ENCODE measurements at regions not wholly inside any gene's neighbourhood (a gene's known extent, or its start where the extent isn't known, plus 50 kb on each side); places are given as distances from the start of the nearest gene placed in this dataset.
A peak's percentile ranks its signal among the peaks of the same experiment; 100 is the strongest.
"Not testable (repeated sequence)": the region's sequence is repeated elsewhere in the genome, so short reads cannot be mapped to it uniquely, and the experiment has no call there.

DNA sequence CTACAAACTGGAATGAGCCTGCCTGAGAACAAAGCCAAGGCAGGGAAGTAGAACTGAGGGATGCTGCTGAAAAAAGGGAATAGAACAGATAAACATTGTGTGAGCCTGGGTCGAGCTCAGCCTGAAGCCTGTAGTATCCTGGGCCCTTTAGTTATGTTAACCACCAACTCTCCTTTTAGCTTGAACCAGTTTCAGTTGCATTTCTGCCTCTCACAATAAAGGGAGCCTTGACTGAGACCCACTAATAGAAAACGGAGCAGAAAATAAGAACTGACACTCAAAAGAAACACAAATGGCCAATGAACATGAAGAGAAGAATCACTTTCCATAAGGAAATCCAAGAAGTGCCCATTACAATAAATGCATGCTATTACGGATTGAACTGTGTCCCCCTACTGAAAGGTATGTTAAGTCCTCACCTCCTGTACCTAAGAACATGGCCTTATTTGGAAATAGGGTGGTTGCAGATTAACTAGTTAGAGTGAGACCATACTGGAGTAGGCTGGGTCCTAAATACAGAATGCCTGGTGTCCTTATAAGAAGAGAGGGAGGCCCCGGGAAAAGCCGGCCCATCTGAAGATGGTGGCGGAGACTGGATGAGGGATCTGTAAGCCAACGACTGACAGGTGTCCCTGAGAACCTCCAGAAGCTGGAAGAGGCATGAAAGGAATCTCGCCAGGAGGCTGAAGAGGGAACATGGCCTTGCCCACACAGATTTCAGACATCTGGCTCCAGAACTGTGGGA, 4423.0 kb upstream of the TPTE start:
- not testable (repeated sequence) for H3K4me1 ChIP-seq; H3K36me3 ChIP-seq; H3K27me3 ChIP-seq; DNase-seq; H3K27ac ChIP-seq; H3K9me3 ChIP-seq (replicated peaks); H3K4me3 ChIP-seq

DNA sequence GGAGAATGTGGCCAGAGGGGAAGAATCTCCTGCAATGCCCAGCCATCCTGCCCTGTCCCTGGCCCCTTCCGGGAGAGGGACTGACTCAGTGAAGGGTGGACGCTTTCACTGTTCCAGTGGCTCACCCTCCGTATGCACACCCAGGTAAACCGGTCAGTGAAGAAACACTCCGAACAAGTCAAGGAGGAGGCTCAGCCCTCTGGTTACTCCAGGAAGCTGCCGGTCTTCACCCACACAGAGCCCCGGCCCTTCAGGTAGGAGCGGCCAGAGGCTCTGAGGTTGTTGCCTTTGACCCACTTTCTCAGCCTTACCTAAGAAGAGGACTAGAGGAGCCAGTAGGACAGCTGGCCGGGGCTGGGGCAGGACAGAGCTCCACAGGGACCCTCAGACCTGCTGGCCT, 4419.8 kb upstream of the TPTE start:
- H3K9me3 ChIP-seq (replicated peaks); DNase-seq; H3K4me1 ChIP-seq; H3K27me3 ChIP-seq; H3K36me3 ChIP-seq; H3K27ac ChIP-seq; H3K4me3 ChIP-seq: not testable (repeated sequence)

- H3K27ac ChIP-seq; DNase-seq; H3K36me3 ChIP-seq; H3K4me3 ChIP-seq; H3K27me3 ChIP-seq; H3K9me3 ChIP-seq (replicated peaks); H3K4me1 ChIP-seq: not testable (repeated sequence)
Measured at GRCh38 chr21:6104546-6104945, 4416.8 kb upstream of the TPTE start.

DNA sequence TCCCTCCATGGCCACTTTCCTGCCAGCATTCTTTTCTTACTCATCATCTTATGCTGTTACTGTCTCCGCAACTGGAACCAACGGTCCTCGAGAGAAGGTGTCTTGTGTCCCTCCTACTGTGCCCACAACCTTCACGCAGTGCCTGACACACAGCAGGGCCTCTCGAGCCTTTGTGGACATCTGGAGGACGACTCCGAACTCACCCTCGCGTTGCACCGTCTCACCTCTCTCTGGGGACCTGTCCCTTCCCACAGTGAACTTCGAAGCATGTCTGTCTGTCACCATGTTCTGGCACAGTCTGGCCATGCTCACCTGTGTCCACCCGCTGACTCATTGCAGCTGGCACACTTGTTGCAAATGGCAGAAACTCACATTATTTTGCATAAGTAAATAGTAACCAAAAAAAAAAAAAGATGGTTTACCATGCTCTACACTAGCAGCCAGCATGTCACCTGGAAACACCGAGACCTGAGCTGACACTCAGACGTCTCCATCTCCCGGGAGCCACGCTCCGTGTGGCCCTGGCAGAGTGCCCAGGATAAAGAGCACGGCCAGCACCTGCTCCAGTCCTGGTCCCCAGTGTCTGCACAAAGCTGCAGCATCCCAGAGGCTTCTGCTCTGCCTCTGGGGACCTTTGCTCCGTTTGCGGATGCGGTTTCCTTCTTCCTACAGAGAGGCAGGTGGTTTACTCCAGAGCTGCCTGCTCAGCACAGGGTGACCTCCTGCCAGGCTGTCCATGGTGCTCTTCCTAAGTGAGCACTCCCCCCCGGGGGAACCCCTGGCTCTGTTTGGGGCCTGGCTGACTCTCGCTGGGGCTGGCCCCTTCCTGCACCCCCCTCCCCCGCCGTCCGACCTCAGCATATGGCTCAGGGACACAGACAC, 4414.5 kb upstream of the TPTE start:
- H3K36me3 ChIP-seq; H3K4me3 ChIP-seq; H3K9me3 ChIP-seq (replicated peaks); H3K27me3 ChIP-seq; H3K27ac ChIP-seq; H3K4me1 ChIP-seq: not testable (repeated sequence)
- peak in 1 of 2 experiments; percentile 40 for DNase-seq

DNA sequence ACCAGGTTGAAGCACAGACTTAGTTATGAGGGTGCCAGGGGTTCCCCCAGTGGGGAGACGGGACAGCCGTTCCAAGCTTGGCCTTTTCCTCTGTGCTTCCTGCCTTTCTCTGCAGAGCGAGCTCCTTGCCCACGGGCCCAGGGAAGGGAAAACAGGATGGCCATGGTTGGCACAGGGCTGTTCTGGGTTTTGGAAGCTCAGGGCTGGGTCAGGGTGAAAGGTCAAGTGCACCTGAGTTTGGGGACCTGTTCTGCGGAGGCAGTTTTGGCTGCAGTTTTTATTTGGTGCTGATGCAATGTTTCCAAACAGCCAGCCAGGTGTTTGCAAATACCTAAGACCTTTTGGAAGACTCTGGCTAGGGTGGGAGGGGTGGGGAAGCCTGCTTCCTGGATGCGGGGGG, 4412.5 kb upstream of the TPTE start:
- not testable (repeated sequence) for H3K27ac ChIP-seq; DNase-seq; H3K36me3 ChIP-seq; H3K27me3 ChIP-seq; H3K4me3 ChIP-seq; H3K4me1 ChIP-seq; H3K9me3 ChIP-seq (replicated peaks)

GRCh38 chr21:6109774-6110173, 4411.6 kb upstream of the TPTE start:
- not testable (repeated sequence) for H3K9me3 ChIP-seq (replicated peaks); H3K27me3 ChIP-seq; H3K27ac ChIP-seq; H3K4me1 ChIP-seq; H3K36me3 ChIP-seq; H3K4me3 ChIP-seq
- peak; percentile 17 to 29 for DNase-seq

DNA sequence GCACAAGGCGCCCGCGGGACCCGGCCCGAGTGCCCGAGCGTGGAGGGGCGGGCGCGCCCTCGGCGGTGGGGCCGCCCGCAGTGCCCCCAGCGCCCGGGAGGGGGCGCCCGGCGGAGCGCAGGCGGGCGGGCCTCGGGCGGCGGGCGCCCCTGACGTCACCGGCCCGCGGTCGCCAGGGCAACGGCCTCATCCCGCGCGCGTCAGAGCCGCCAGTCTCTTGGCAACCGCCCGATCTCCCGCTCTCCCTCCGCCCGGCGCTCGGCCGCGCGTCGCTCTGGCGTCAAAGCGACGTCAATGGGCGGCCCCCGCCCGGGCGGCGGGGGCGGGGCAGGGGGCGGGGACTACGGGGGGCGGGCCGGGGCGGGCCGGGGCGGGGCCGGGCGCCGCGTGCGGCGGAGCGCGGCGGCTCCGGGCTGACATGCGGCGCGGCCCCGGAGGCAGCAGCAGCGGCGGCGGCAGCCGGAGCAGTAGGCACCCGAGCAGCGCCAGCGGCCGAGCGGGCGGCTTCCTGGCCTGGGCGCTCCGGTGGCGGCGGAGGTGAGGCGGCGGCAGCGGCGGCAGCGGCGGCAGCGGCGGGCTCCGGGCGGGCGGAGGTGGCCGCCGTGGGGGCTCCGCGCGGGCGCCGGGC, 4410.6 kb upstream of the TPTE start:
- not testable (repeated sequence) for H3K4me3 ChIP-seq; H3K27ac ChIP-seq; H3K36me3 ChIP-seq; DNase-seq; H3K4me1 ChIP-seq; H3K9me3 ChIP-seq (replicated peaks); H3K27me3 ChIP-seq

DNA sequence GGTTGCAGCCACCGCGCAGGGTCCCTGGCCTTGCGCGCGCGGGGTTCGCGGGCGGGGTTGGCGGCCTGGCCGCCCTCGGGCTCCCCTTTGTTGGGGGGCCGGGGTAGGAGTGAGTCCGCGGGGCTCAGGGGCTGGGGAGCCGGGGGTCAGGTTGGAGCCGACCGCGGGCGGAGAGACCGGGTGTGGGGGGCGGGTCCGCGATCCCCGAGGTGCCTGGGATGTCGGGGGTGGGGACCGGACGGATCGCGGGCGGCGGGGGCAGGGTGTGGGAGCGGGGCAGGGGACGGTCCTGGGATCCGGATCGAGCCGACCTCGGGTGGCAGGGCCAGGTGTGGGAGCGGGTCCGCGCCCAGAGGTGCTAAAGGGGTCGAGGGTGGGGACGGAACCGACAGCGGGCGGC, 4410.0 kb upstream of the TPTE start:
- not testable (repeated sequence) for H3K27ac ChIP-seq; H3K36me3 ChIP-seq; H3K27me3 ChIP-seq; H3K4me1 ChIP-seq; H3K9me3 ChIP-seq (replicated peaks); H3K4me3 ChIP-seq
- DNase-seq = peak in 1 of 2 experiments; percentile 5

GRCh38 chr21:6118336-6118735, 4403.0 kb upstream of the TPTE start:
- not testable (repeated sequence) for H3K27me3 ChIP-seq; H3K9me3 ChIP-seq (replicated peaks); H3K4me1 ChIP-seq; H3K27ac ChIP-seq; H3K36me3 ChIP-seq; H3K4me3 ChIP-seq
- DNase-seq = peak in 1 of 2 experiments; percentile 6

DNA sequence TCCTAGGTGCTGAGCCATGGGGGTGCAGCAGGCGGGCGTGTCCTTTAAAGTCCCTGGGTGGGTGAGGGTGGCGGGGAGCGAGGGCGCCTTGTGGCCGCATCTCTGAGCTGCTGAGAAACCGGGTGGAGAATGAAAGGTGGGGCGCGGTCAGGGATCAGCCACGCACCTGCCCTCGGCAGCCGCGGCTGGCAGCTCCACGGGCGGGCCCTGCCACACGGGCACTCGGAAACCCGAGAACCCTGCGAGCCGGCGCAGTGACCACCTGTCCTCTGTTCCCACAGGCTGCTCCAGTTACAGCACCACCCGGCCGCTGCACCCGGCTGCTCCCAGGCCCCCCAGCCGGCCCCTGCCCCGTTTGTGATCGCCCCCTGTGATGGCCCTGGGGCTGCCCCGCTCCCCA, 4400.5 kb upstream of the TPTE start:
- not testable (repeated sequence) for H3K36me3 ChIP-seq; DNase-seq; H3K27ac ChIP-seq; H3K9me3 ChIP-seq (replicated peaks); H3K27me3 ChIP-seq; H3K4me3 ChIP-seq; H3K4me1 ChIP-seq

DNA sequence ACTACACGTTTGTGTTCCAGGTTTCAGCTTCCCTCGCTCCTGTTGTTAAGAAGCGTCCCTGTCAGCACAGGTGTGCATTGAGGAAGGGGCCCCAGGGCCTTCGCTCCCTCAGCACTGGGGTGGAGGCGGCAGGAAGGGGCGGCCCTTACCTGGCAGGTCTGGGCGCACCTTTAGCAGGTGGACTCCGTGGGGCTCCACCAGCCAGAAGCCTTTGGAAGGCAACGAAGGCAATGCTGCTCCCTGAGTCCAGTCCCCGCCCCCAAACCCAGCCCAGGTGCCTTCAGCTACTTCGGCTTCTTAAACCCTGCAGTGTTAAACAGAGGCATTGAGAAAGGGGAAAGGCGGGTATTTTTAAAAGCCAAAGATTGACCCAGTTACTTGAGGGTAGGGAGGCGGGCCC, 4398.8 kb upstream of the TPTE start:
- H3K36me3 ChIP-seq; H3K27ac ChIP-seq; H3K4me1 ChIP-seq; DNase-seq; H3K27me3 ChIP-seq; H3K9me3 ChIP-seq (replicated peaks); H3K4me3 ChIP-seq: not testable (repeated sequence)

DNA sequence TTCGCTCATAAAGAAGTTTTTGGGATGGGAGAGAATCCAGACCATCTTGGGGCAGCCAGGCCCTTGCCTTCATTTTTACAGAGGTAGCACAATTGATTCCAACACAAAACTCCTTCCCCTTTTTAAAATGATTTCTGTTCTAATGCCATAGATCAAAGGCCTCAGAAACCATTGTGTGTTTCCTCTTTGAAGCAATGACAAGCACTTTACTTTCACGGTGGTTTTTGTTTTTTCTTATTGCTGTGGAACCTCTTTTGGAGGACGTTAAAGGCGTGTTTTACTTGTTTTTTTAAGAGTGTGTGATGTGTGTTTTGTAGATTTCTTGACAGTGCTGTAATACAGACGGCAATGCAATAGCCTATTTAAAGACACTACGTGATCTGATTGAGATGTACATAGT, 4398.2 kb upstream of the TPTE start:
- not testable (repeated sequence) for DNase-seq; H3K36me3 ChIP-seq; H3K27ac ChIP-seq; H3K4me3 ChIP-seq; H3K4me1 ChIP-seq; H3K9me3 ChIP-seq (replicated peaks); H3K27me3 ChIP-seq

DNA sequence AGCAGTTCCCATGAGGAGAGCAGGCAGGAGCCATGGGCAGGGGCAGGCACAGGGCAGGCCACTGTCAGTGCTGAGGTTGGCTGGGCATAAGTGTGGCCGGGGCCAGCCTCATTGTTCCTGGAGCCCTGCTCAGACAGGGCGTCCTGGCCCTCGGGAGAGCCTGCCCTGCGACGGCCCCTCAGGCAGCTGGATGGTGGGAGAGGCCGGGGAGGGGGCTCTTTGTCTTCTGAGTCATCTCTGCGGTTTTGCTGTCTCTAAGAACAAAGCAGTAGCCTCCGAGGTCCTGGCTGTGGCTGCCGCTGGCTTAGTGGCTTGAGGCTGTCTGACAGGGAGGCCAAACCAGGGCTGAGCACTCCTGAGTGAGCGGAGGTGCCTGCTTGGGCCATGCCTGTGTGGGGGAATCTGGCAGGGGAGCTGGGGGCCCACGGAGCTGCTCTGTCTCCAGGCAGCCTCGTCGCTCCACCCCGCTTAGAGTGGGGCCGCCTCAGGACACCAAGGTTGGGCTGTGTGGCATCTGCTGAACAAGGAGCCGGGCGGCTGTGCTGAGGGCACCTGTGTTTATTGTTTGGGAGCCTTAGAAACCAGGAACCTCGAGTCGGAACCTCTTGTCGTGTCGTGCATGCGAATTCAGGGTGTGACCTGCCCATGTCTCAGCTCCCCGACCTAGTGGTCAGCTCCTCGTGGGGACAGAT, 4395.7 kb upstream of the TPTE start:
- not testable (repeated sequence) for H3K36me3 ChIP-seq; H3K27ac ChIP-seq; H3K27me3 ChIP-seq; H3K9me3 ChIP-seq (replicated peaks); H3K4me3 ChIP-seq; H3K4me1 ChIP-seq
- DNase-seq = peak; percentile 68 to 78

DNA sequence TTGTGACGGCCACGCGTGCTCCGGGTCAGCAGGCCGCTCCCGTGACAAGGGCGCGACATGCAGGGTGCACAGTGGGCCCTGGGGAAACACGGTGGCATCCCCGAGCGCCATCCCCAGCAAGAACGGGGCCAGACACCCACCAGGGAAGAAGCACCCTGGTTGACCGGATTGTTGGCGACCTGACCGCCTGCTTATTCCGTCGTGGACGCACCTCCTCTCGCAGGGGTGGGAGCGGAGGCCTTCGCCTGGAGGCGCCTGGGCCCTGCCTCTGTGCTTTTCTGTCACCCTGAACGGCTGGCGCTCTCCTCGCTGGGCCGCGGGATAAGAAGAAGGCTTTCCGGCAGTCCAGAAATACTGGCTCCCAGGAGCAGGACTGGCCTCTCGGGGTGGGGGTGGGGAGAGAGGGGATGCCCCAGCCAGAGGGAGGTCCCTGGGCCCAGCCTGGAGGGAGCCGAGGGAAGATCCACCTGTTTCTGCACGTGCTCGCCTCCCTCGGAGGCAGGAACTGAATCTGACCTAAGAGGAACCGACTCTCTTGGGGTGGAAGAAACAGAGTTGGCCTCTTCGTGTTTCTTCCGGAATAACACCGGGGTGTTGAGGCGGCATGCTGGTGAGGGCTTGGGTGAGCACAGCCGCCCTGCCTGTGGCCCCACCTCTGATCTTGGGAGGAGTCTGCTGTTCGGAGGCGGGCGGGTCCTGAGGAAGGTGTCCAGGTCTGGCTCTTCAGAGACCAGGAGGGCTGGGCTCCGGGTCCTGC, 4394.2 kb upstream of the TPTE start:
- not testable (repeated sequence) for H3K27ac ChIP-seq; H3K27me3 ChIP-seq; H3K4me3 ChIP-seq; H3K36me3 ChIP-seq; H3K9me3 ChIP-seq (replicated peaks); H3K4me1 ChIP-seq
- peak; percentile 1 to 12 for DNase-seq
